ENCODE measurements at regions not wholly inside any gene's neighbourhood (a gene's known extent, or its start where the extent isn't known, plus 50 kb on each side); places are given as distances from the start of the nearest gene placed in this dataset.
"Not testable (repeated sequence)": the region's sequence is repeated elsewhere in the genome, so short reads cannot be mapped to it uniquely, and the experiment has no call there.

DNA sequence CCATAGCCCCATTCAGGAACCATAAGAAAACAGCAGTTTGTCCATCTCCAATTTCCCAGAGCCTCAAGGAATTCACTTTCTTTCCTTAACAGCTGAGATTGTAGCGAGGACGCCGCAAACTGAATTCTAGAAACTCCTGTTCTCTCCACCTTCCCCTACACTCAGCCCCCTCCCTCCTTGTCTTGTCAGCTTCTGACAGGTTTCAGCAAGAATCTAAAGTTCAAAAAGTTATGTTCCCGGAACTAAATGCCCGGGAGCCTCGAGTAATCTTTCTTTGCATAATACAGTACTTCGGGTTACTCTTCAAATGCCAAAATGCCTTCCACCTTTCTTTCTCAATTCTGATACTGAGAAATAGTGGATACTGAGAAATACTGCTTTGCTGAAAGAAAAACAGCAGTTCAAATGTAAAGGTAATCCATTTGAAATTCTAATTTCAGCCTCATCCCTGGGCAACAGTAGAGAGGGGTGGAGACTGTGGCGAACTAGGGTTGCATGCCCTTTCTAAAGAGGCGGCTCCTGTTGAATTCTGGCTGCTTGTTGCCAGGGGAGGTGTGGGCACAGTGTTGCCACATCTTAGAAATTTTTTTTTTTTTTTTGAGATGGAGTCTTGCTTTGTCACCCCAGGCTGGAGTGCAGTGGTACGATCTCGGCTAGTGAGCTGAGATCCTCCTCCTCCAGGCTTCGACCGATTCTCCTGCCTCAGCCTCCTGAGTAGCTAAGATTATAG lies 63.5 kb upstream of the USP7 start (continued):
- TF ChIP-seq FOXK2 (conservative IDR thresholded peaks at IDR 0.05 in 1 of 2, IDR thresholded peaks at IDR 0.05 in 1 of 2; ENCODE audit: low read depth in 2 of 2) (no peak), CHD1 (IDR thresholded peaks at IDR 0.05; ENCODE audit: low read length) (no peak), RBM14 (IDR thresholded peaks at IDR 0.05; ENCODE audit: borderline replicate concordance, insufficient read depth, low read depth, low read length) (no peak)

DNA sequence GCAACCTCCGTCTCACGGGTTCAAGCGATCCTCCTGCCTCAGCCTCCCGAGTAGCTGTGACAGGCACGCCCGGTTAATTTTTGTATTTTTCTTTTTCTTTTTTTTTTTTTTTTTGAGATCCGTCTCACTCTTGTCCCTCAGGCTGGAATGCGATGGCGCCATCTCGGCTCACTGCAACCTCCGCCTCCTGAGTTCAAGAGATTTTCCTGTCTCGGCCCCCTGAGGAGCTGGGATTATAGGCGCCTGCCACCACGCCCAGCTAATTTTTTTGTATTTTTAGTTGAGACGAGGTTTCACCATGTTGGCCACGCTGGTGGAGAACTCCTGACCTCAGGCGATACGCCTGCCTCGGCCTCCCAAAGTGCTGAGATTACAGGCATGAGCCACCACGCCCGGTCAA lies 63.0 kb upstream of the HAPSTR1 start:
- H3K4me3 ChIP-seq; DNase-seq (ENCODE audit: extremely low read depth in 1 of 4, low spot score in 3 of 4); intact Hi-C loops (cut with micrococcal nuclease); POLR2A ChIA-PET; in situ Hi-C loops (cut with MboI); H3K4me1 ChIP-seq (replicated peaks in 1 of 2; ENCODE audit: control insufficient read depth in 2 of 2, insufficient read depth in 2 of 2, low read length in 2 of 2); H3K9me3 ChIP-seq (replicated peaks; ENCODE audit: control insufficient read depth, insufficient read depth, low read depth, low read length); ATAC-seq; CTCF ChIA-PET (ENCODE audit: low intra/inter-chr PET ratio); H2AFZ ChIP-seq (ENCODE audit: low read depth, low read length); BruUV-seq (replicated peaks); H3K27ac ChIP-seq (ENCODE audit: extremely low read depth, low read depth, low read length); H3K9me1 ChIP-seq (ENCODE audit: control insufficient read depth, insufficient read depth, low read length); H3K79me2 ChIP-seq (ENCODE audit: control insufficient read depth, insufficient read depth, low read length); FAIRE-seq; H3K9ac ChIP-seq (ENCODE audit: insufficient read depth in 1 of 2, low read depth in 2 of 2, low read length in 2 of 2); H3K4me2 ChIP-seq (ENCODE audit: insufficient read depth, low read length); H3K36me3 ChIP-seq (ENCODE audit: control insufficient read depth, insufficient read depth, low read length); H3K27me3 ChIP-seq (ENCODE audit: control insufficient read depth in 2 of 2, insufficient read depth in 2 of 2, low read length in 2 of 2); H4K20me1 ChIP-seq (replicated peaks; ENCODE audit: control insufficient read depth, insufficient read depth, low read length): not testable (repeated sequence)
- WGBS (ENCODE audit: insufficient coverage, low coverage, missing lambda C conversion rate): 32% methylated on average over 10 of the region's 21 CpGs

DNA sequence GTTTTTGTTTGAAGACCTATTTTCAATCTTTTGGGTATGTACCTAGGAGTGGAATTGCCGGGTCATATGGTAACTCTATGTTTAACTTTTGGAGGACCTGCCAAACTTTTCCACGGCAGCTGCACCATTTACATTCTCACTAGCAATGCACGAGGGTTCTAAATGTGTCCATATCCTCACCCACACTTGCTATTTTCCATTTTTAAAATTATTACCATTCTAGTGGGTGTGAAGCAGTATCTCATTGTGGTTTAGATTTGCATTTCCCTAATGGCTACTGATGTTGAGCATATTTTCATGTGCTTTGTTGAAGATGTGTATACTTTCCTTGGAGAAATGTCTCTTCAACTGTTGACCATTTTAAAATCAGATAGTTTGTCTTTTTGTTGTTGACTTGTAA lies 60.3 kb upstream of the HAPSTR1 start:
- Histone ChIP-seq H3K9me3 (replicated peaks; ENCODE audit: control insufficient read depth, insufficient read depth, low read depth, low read length) (no peaks in the 10 kb centered on the region), H3K4me1 (replicated peaks in 1 of 2; ENCODE audit: control insufficient read depth in 2 of 2, insufficient read depth in 2 of 2, low read length in 2 of 2) (peaks cover 0 to 5% of the 10 kb centered on the region in 2 experiments; a peak in 1 of 5 replicates), H2AFZ (ENCODE audit: low read depth, low read length) (no peak overlapping the region), H3K79me2 (ENCODE audit: control insufficient read depth, insufficient read depth, low read length) (no peaks in the 10 kb centered on the region), H3K27ac (ENCODE audit: extremely low read depth, low read depth, low read length) (no peak overlapping the region), H4K20me1 (replicated peaks; ENCODE audit: control insufficient read depth, insufficient read depth, low read length) (no peaks in the 10 kb centered on the region), H3K27me3 (ENCODE audit: control insufficient read depth in 2 of 2, insufficient read depth in 2 of 2, low read length in 2 of 2) (peaks cover 0 to 3% of the 10 kb centered on the region in 2 experiments; a peak in 1 of 5 replicates), H3K9ac (ENCODE audit: insufficient read depth in 1 of 2, low read depth in 2 of 2, low read length in 2 of 2) (no peak overlapping the region), H3K4me2 (ENCODE audit: insufficient read depth, low read length) (no peak overlapping the region), H3K36me3 (ENCODE audit: control insufficient read depth, insufficient read depth, low read length) (no peaks in the 10 kb centered on the region), H3K9me1 (ENCODE audit: control insufficient read depth, insufficient read depth, low read length) (no peaks in the 10 kb centered on the region), H3K4me3 (no peak overlapping the region)
- WGBS (ENCODE audit: insufficient coverage, low coverage, missing lambda C conversion rate): 12% methylated on average over 3 of the region's 3 CpGs
- in situ Hi-C loops (cut with MboI) (no loop called here), intact Hi-C loops (cut with micrococcal nuclease) (no loop called here)
- ChIA-PET POLR2A (interaction anchor here (1.5 kb wide), 1 partner anchor 17 kb away, joined by 5 read pairs; no protein-coding TSS in a partner anchor), CTCF (ENCODE audit: low intra/inter-chr PET ratio) (no interaction called here)
- TF ChIP-seq ZNF3 (CRISPR knock-in tag; IDR thresholded peaks at IDR 0.05) (no peak), ZNF431 (CRISPR knock-in tag; IDR thresholded peaks at IDR 0.05) (no peak), POLR2AphosphoS2 (IDR thresholded peaks at IDR 0.05; ENCODE audit: low read length) (no peak)
- TF ChIP-seq, protein P1, sequence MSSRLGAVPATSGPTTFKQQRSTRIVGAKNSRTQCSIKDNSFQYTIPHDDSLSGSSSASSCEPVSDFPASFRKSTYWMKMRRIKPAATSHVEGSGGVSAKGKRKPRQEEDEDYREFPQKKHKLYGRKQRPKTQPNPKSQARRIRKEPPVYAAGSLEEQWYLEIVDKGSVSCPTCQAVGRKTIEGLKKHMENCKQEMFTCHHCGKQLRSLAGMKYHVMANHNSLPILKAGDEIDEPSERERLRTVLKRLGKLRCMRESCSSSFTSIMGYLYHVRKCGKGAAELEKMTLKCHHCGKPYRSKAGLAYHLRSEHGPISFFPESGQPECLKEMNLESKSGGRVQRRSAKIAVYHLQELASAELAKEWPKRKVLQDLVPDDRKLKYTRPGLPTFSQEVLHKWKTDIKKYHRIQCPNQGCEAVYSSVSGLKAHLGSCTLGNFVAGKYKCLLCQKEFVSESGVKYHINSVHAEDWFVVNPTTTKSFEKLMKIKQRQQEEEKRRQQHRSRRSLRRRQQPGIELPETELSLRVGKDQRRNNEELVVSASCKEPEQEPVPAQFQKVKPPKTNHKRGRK (tag; IDR thresholded peaks at IDR 0.05): no peak
- no TSS peak for BruUV-seq (replicated peaks)
- FAIRE-seq (no peak), ATAC-seq (no peak), DNase-seq (ENCODE audit: extremely low read depth in 1 of 4, low spot score in 3 of 4) (no peak)
